GM19372 (cell line): ENCODE measurements at regions not wholly inside any gene's neighbourhood (a gene's known extent, or its start where the extent isn't known, plus 50 kb on each side); places are given as distances from the start of the nearest gene placed in this dataset.
"Not testable (repeated sequence)": the region's sequence is repeated elsewhere in the genome, so short reads cannot be mapped to it uniquely, and the experiment has no call there.

Experiments
- ATAC-seq: cut with Tn5 transposase; IDR thresholded peaks from one replicate; pipeline ENCODE4 v1.9.1; 2021; ENCODE audit warnings: mild to moderate bottlenecking, low read depth, moderate library complexity; ENCODE audit not compliant: unreplicated experiment

DNA sequence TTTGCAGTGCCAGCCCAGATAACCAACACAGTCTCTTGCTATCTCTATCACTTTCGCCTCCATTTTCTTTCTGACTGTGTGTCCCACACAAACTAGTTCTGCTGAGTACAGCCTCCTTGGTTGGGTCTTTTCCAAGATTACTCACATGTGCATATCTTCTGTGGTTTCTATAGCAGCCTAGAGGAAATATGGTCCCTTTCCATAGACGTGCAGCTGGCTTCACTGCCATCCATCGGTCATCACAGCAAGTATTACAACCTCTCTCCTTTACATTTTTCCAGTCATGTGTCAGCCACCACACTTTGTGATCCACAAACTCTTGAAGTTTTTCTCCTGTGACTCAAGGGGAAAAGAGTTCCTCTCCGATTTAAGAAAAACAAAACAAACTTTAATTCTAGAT, 893.4 kb upstream of the ADGRL4 start:
- no peak for ATAC-seq

- no peak for ATAC-seq
Measured at GRCh38 chr1:79896140-79896539, 889.6 kb upstream of the ADGRL4 start.

DNA sequence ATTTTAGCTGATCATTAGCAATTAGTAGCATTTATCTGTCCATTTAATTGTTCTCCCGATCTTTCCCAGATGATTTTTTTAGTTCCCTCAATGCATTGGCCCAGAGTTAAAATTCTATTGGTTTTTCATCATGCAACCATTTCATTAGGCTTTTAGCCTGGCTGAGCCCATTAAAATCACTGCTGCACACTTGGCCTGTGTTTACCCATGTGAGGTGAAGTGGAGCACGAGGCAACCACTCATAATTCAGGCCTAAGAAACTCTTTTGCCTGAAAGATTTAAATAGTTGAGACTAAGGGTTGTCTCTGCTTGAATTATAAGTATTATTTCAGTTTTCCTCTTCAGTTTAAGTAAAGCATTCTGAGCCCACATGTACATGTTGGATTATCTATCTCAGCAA, 889.0 kb upstream of the ADGRL4 start:
- ATAC-seq: no peak

- not testable (repeated sequence) for ATAC-seq
Measured at GRCh38 chr1:79894129-79894528, 887.6 kb upstream of the ADGRL4 start.

DNA sequence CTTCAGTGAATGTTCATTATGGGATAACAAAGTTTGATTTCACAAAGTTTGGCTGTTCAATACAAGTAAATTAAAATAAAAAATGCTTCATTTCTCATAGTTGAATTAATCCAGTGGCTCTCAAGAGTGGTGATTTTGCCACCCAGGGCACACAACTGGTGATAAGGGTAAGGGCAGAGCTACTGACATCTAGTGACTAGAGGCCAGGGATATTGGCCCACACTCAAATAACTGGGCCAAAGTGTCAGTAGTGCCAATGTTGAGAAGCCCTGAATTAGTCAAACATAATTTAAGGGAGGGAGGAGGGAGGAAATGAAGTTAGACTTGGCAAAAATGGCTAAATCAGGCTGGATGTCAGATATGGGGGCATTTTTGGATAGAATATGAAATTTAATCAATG, 880.5 kb upstream of the ADGRL4 start:
- ATAC-seq: no peak

- no peak for ATAC-seq
Measured at GRCh38 chr1:79885101-79885500, 878.6 kb upstream of the ADGRL4 start.

DNA sequence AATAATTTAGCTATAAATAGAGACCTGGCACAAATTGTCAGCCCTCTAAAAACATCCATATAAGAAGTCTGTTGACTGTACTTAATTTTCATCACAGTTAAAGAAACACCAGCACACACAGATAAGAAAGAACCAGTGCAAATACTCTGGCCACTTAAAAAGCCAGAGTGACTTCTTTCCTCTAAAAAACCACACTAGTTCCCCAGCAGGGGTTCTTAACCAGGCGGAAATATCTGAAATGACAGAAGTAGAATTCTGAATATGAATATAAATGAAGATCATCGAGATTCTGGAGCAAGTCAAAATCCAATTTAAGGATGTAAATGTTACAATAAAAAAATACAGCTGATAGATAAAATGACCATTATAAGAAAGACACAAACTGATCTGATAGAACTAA, 870.6 kb upstream of the ADGRL4 start:
- no peak for ATAC-seq

- no peak for ATAC-seq
Measured at GRCh38 chr1:79875187-79875586, 868.7 kb upstream of the ADGRL4 start.

- ATAC-seq: no peak
Measured at GRCh38 chr1:79874289-79874688, 867.8 kb upstream of the ADGRL4 start.

GRCh38 chr1:79859212-79859948, 852.9 kb upstream of the ADGRL4 start:
- no peak for ATAC-seq

DNA sequence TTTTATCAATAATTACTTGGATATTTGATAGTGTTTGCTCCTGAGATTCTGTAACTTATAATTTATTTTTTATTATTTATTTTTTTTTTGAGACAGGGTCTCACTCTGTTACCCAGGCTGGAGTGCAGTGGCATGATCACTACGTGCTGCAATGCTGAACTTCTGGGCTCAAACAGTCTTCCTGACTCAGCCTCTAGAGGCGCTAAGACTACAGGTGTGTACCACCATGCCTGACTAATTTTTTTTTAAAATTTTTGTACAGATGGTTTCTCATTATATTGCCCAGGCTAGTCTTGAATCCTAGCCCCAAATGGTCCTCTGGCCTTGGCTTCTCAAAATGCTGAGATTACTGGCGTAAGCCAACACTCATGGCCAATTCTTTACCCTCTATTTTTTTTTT, 845.5 kb upstream of the ADGRL4 start:
- ATAC-seq: no peak

- ATAC-seq: no peak
Measured at GRCh38 chr1:79849388-79849787, 842.9 kb upstream of the ADGRL4 start.

DNA sequence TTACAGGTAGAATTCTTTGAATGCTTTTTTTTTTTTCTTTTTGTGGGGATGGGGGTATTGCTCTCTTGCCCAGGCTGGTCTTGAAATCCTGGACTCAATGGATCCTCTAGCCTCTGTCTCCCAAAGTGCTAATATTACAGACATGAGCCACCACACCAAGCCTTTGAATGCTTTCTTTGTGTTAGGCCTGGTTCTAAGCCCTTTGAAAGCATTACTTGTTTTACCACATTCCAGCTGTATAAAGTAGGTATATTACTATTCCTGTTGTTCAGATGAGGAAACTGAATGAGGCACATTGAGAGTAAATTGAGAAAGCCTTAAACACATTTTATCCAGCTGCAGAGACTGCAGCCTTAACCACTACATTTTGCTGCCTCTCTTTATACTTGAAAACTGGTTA, 841.8 kb upstream of the ADGRL4 start:
- ATAC-seq: no peak

DNA sequence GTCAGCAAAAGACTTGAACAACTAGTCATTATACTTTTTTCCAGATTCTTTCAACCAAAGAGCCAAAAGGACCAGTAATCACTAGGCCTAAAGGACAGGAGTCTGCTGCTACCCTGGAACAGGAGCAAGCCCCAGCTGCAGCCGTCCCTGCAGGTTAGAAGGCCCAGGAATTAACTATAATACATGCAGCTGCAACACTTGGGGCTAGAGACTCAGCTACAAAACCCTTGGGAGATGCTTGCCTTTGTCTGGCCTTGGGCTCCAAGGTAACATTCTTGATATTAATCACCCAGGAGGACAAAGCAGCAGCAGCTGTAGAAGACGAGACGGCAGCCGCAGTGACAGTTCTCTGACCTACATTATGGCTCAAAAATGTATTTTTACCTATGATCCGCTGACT, 841.2 kb upstream of the ADGRL4 start:
- ATAC-seq: no peak

GRCh38 chr1:79845936-79846335, 839.4 kb upstream of the ADGRL4 start:
- ATAC-seq: no peak

DNA sequence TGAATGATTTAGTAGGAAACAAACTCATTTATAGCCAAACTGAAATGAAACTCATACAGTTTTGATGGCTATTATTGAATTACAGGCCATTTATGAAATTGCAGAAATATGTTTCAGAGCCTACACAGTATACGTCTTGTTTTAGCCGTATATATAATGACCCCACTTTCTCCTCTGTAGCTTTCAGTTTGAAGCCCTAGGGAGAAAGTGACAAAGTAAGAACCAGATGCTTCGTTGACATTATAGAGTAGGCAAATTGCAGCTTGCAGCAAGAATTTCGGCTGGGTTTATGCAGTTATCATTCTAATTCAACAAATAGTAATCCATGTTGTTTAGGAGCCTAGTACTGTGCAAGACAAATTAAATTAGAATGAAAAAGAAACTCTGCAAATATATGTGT, 836.3 kb upstream of the ADGRL4 start:
- no peak for ATAC-seq

DNA sequence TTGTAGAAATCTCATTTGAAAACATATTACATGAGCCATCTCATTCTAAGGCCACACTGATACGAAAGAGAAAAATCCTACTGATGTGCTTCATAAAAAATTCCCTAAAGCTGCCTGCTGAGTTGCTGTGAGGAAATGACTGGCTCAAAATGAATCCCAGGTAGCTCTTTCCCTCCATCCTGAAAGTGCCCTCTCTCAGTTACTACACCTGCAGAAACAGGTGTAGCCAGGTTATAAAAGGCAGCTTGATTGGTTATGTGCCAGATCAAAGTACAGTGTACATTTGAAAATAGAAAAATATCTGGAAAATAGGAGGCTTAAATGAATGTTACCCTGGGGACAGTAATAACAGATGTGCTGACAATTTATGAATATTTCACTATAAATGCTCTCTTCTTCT, 833.4 kb upstream of the ADGRL4 start:
- no peak for ATAC-seq

DNA sequence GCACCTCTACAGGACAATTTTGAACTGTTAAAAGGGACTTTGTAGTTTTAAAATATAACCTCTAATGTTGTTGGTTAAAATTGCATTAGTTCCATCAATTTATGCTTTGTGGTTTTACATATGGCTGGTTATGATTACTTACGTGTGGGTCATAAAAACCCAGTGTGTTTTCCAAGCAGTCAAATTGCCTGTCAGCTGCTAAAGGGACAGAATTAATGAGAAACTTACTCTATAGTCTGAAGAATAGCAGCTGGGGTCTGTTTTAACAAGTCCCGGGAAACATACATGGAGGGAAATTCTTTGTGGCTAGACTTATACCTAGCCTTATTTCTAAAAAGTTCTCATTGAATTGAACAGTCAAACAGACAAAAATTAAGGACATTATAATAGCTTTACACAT, 820.9 kb upstream of the ADGRL4 start:
- no peak for ATAC-seq

GRCh38 chr1:79825551-79825950, 819.0 kb upstream of the ADGRL4 start:
- no peak for ATAC-seq

DNA sequence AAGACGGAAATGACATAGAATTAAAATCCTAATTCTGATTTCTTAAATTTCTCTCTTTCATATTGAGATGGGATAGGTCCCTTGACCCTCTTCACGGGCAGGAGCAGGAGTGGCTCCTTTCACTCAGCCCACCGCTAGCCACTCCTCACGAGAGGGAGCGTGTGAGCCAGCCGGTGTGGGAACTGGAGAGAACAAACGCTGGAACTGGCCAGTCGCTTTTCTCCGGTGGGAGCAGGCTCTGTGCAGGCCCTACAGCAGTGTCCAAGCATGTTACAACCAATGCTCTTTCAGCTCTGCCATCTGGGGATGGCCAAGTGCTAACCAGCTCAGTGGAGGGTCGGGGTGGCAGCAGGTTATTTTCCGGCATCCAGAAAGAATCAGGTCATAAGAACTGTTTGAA, 815.5 kb upstream of the ADGRL4 start:
- ATAC-seq: no peak

GRCh38 chr1:79819140-79819539, 812.6 kb upstream of the ADGRL4 start:
- no peak for ATAC-seq

- ATAC-seq: no peak
Measured at GRCh38 chr1:79817031-79817560, 810.6 kb upstream of the ADGRL4 start.

DNA sequence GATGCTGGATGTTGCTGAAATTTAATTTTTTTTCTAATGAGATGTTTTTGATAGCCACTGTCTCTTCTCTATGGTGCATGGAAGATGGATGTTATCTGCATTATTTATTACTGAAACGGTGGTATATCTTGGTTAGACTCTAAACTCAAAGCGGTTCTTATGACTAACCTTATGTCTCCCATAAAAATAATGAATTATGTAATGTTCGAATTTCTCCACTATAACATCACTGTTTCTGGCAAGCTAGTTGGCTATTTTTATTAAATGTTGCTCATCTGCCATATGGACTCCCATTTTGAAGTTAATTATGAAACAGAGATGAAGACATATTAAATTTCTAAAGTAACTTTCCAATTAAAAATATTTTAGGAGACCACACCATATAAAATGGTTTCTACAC, 808.6 kb upstream of the ADGRL4 start:
- no peak for ATAC-seq
